ENCODE measurements at regions not wholly inside any gene's neighbourhood (a gene's known extent, or its start where the extent isn't known, plus 50 kb on each side); places are given as distances from the start of the nearest gene placed in this dataset.

- TF ChIP-seq ZNF302 (tag by site-specific recombination; IDR thresholded peaks at IDR 0.05; ENCODE audit: low read depth) (no peak), CTCF (tag by site-specific recombination; IDR thresholded peaks at IDR 0.05) (no peak), ZNF785 (tag by site-specific recombination; IDR thresholded peaks at IDR 0.05) (no peak), ZNF16 (tag by site-specific recombination; IDR thresholded peaks at IDR 0.05; ENCODE audit: low read depth) (no peak), ZNF701 (tag by site-specific recombination; IDR thresholded peaks at IDR 0.05) (no peak), ZNF677 (tag by site-specific recombination; IDR thresholded peaks at IDR 0.05) (no peak), ZNF112 (tag by site-specific recombination; IDR thresholded peaks at IDR 0.05) (no peak), ZNF521 (tag by site-specific recombination; IDR thresholded peaks at IDR 0.05) (no peak), TRIM28 (IDR thresholded peaks at IDR 0.05; ENCODE audit: borderline replicate concordance, low read length) (no peak), ZNF621 (tag by site-specific recombination; IDR thresholded peaks at IDR 0.05) (no peak)
Observed at GRCh38 chr13:71358218-71358617, 508.8 kb downstream of the DACH1 start.

All from HEK293 (cell line).